ENCODE measurements at regions not wholly inside any gene's neighbourhood (a gene's known extent, or its start where the extent isn't known, plus 50 kb on each side); places are given as distances from the start of the nearest gene placed in this dataset.
"Not testable (repeated sequence)": the region's sequence is repeated elsewhere in the genome, so short reads cannot be mapped to it uniquely, and the experiment has no call there.

- DNase-seq: not testable (repeated sequence)
Observed at GRCh38 chr2:89234818-89235466, 543.5 kb downstream of the RPIA start.

GRCh38 chr2:89236832-89237450 lies 545.5 kb downstream of the RPIA start:
- not testable (repeated sequence) for DNase-seq

- DNase-seq: not testable (repeated sequence)
Observed at GRCh38 chr2:89237783-89238182, 546.3 kb downstream of the RPIA start.

- DNase-seq: not testable (repeated sequence)
Observed at GRCh38 chr2:89243114-89243700, 551.7 kb downstream of the RPIA start.

- DNase-seq: not testable (repeated sequence)
Observed at GRCh38 chr2:89244407-89244806, 552.9 kb downstream of the RPIA start.

- not testable (repeated sequence) for DNase-seq
Observed at GRCh38 chr2:89245478-89245877, 554.0 kb downstream of the RPIA start.

- DNase-seq: not testable (repeated sequence)
Observed at GRCh38 chr2:89246027-89246426, 554.6 kb downstream of the RPIA start.

- not testable (repeated sequence) for DNase-seq
Observed at GRCh38 chr2:89246620-89247019, 555.1 kb downstream of the RPIA start.

GRCh38 chr2:89255013-89255412 lies 563.5 kb downstream of the RPIA start:
- not testable (repeated sequence) for DNase-seq

- not testable (repeated sequence) for DNase-seq
Observed at GRCh38 chr2:89273443-89273842, 582.0 kb downstream of the RPIA start.

GRCh38 chr2:89280536-89280935 lies 589.1 kb downstream of the RPIA start:
- not testable (repeated sequence) for DNase-seq

- DNase-seq: not testable (repeated sequence)
Observed at GRCh38 chr2:89286448-89287080, 595.1 kb downstream of the RPIA start.

- not testable (repeated sequence) for DNase-seq
Observed at GRCh38 chr2:89287084-89287483, 595.6 kb downstream of the RPIA start.

GRCh38 chr2:89291717-89292298 lies 600.3 kb downstream of the RPIA start:
- not testable (repeated sequence) for DNase-seq

- DNase-seq: not testable (repeated sequence)
Observed at GRCh38 chr2:89293399-89293798, 601.9 kb downstream of the RPIA start.

GRCh38 chr2:89294335-89294734 lies 602.9 kb downstream of the RPIA start:
- not testable (repeated sequence) for DNase-seq

- not testable (repeated sequence) for DNase-seq
Observed at GRCh38 chr2:89296820-89297398, 605.4 kb downstream of the RPIA start.

- not testable (repeated sequence) for DNase-seq
Observed at GRCh38 chr2:89299196-89299595, 607.7 kb downstream of the RPIA start.

- not testable (repeated sequence) for DNase-seq
Observed at GRCh38 chr2:89305623-89306022, 614.1 kb downstream of the RPIA start.

GRCh38 chr2:89306869-89307637 lies 615.6 kb downstream of the RPIA start:
- DNase-seq: not testable (repeated sequence)

- not testable (repeated sequence) for DNase-seq
Observed at GRCh38 chr2:89318990-89319389, 627.5 kb downstream of the RPIA start.

GRCh38 chr2:89325894-89326293 lies 634.4 kb downstream of the RPIA start:
- not testable (repeated sequence) for DNase-seq

Measured in NCI-H446 (cell line).